K562 (cell line): ENCODE measurements at regions not wholly inside any gene's neighbourhood (a gene's known extent, or its start where the extent isn't known, plus 50 kb on each side); places are given as distances from the start of the nearest gene placed in this dataset.

Experiments used
- ASH1L ChIP-seq: fragments of 450-650 bp; IDR thresholded peaks from 2 replicates; pipeline ENCODE4 v1.6.1; 2018; ENCODE audit warnings: borderline replicate concordance, mild to moderate bottlenecking, low read depth; ENCODE audit not compliant: partially characterized antibody
- MCM2 ChIP-seq: fragments of 450-650 bp; IDR thresholded peaks from 2 replicates; pipeline ENCODE4 v1.6.1; 2017; ENCODE audit warnings: low read depth, mild to moderate bottlenecking
- MEF2D ChIP-seq: conservative IDR thresholded peaks from 2 replicates; pipeline ENCODE4 v1.6.1; 2016; ENCODE audit warnings: low read depth, missing genetic modification characterization, missing compliant biosample characterization
- ZNF764 ChIP-seq: fragments of 250-450 bp; sonication (Bioruptor Pico); IDR thresholded peaks from 2 replicates; pipeline ENCODE4 v1.4.0; 2020; ENCODE audit warnings: low read depth, mild to moderate bottlenecking, moderate library complexity
- TF ChIP-seq, protein P1 (sequence below), 2 experiments: fragments of 450-650 bp in 1 of 2; sonication (generic) in 1 of 2; formaldehyde crosslinking in 1 of 2; IDR thresholded peaks; 2 replicates each; pipeline versions ENCODE4 v1.7.1 to v1.9.0; 2016 to 2022; ENCODE audit warnings: inconsistent platforms in 1 of 2, mild to moderate bottlenecking in 1 of 2, missing genetic modification reagents in 1 of 2
- TF ChIP-seq, protein P2 (sequence below): fragments of 450-650 bp; formaldehyde crosslinking; IDR thresholded peaks from 2 replicates; pipeline ENCODE4 v1.4.0; 2020; ENCODE audit warnings: mild to moderate bottlenecking, moderate library complexity
- TF ChIP-seq, protein P3 (sequence below), 2 experiments: fragments of 250-450 bp in 1 of 2; fragments of 450-650 bp in 1 of 2; sonication (Bioruptor Pico) in 1 of 2; IDR thresholded peaks; 2 replicates each; pipeline versions ENCODE4 v1.6.1 to v1.8.0; 2016 to 2021; ENCODE audit warnings: mild to moderate bottlenecking in 2 of 2, moderate library complexity in 2 of 2, missing compliant biosample characterization in 1 of 2, missing genetic modification characterization in 1 of 2

DNA sequence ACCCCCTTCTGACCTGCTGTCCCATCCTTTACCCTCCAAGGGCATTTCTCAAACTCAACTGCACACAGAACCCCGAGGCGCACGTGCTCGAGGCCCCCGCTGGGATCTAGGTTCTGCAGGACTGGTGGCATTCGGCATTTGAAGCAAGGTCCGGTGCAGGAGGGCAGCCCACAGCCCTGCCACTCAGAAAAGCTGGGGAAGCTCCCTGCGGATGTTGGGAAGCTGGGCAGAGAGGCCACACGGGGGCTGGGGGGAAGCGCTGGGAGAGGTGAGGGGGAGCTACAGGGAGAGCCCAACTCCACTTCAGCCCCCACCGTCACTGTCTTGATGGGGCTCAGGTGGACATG is 51.2 kb upstream of the SLCO4A1 start (continued):
- TF ChIP-seq, protein P1, sequence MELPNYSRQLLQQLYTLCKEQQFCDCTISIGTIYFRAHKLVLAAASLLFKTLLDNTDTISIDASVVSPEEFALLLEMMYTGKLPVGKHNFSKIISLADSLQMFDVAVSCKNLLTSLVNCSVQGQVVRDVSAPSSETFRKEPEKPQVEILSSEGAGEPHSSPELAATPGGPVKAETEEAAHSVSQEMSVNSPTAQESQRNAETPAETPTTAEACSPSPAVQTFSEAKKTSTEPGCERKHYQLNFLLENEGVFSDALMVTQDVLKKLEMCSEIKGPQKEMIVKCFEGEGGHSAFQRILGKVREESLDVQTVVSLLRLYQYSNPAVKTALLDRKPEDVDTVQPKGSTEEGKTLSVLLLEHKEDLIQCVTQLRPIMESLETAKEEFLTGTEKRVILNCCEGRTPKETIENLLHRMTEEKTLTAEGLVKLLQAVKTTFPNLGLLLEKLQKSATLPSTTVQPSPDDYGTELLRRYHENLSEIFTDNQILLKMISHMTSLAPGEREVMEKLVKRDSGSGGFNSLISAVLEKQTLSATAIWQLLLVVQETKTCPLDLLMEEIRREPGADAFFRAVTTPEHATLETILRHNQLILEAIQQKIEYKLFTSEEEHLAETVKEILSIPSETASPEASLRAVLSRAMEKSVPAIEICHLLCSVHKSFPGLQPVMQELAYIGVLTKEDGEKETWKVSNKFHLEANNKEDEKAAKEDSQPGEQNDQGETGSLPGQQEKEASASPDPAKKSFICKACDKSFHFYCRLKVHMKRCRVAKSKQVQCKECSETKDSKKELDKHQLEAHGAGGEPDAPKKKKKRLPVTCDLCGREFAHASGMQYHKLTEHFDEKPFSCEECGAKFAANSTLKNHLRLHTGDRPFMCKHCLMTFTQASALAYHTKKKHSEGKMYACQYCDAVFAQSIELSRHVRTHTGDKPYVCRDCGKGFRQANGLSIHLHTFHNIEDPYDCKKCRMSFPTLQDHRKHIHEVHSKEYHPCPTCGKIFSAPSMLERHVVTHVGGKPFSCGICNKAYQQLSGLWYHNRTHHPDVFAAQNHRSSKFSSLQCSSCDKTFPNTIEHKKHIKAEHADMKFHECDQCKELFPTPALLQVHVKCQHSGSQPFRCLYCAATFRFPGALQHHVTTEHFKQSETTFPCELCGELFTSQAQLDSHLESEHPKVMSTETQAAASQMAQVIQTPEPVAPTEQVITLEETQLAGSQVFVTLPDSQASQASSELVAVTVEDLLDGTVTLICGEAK (IDR thresholded peaks at IDR 0.05), result no peak
- TF ChIP-seq, protein P1 (CRISPR knock-in tag; IDR thresholded peaks at IDR 0.05), result no peak
- no peak for TF ChIP-seq ZNF764
- TF ChIP-seq, protein P2, sequence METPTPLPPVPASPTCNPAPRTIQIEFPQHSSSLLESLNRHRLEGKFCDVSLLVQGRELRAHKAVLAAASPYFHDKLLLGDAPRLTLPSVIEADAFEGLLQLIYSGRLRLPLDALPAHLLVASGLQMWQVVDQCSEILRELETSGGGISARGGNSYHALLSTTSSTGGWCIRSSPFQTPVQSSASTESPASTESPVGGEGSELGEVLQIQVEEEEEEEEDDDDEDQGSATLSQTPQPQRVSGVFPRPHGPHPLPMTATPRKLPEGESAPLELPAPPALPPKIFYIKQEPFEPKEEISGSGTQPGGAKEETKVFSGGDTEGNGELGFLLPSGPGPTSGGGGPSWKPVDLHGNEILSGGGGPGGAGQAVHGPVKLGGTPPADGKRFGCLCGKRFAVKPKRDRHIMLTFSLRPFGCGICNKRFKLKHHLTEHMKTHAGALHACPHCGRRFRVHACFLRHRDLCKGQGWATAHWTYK (CRISPR knock-in tag), result no peak
- no peak for TF ChIP-seq MEF2D
- TF ChIP-seq, protein P3, sequence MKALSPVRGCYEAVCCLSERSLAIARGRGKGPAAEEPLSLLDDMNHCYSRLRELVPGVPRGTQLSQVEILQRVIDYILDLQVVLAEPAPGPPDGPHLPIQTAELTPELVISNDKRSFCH (CRISPR knock-in tag; IDR thresholded peaks at IDR 0.05), result no peak
- TF ChIP-seq, protein P3 (tag; IDR thresholded peaks at IDR 0.05), result no peak
- TF ChIP-seq ASH1L, result no peak
- no peak for TF ChIP-seq MCM2
